PC-3 (cell line): ENCODE measurements at regions not wholly inside any gene's neighbourhood (a gene's known extent, or its start where the extent isn't known, plus 50 kb on each side); places are given as distances from the start of the nearest gene placed in this dataset.

ENCODE experiments used
- ATAC-seq: fragments of 200-7000 bp; cut with Tn5 transposase; 2 replicates; pipeline ENCODE4 v1.9.1; 2020; ENCODE audit warnings: mild to moderate bottlenecking, moderate library complexity
- BruUV-seq: library from RNA; stranded (reverse); fragments of 400-500 nt; replicated peaks from 2 replicates; lab custom pipeline; 2021; lab: Mats Ljungman, UMichigan
- CTCF ChIA-PET: fragments of 300-600 bp; sonication (Branson Sonifier 250); formaldehyde crosslinking; loops from one replicate; lab custom pipeline; 2022; ENCODE audit warnings: antibody characterized with exemption; lab: Charles Lee
- POLR2A ChIA-PET: fragments of 300-600 bp; sonication (Branson Sonifier 250); formaldehyde crosslinking; loops from one replicate; lab custom pipeline; 2022; ENCODE audit warnings: antibody characterized with exemption; ENCODE audit not compliant: unreplicated experiment; lab: Charles Lee
- DNase-seq: peaks from one replicate; pipeline ENCODE4 v3.0.0-alpha.2; 2015
- H2AFZ ChIP-seq: fragments of 300-600 bp; sonication (generic); 2 replicates; pipeline ENCODE4 v1.6.0; 2016; ENCODE audit warnings: antibody characterized with exemption, low read length
- H3F3A ChIP-seq: fragments of 300-600 bp; sonication (generic); one replicate; pipeline ENCODE4 v1.6.0; 2017; ENCODE audit warnings: antibody characterized with exemption, low read length, control low read depth, mild to moderate bottlenecking; ENCODE audit not compliant: unreplicated experiment
- H3K27ac ChIP-seq: fragments of 300-600 bp; sonication (generic); 2 replicates; pipeline ENCODE4 v1.5.1; 2016; ENCODE audit warnings: mild to moderate bottlenecking, low read length
- H3K27me3 ChIP-seq: fragments of 300-600 bp; sonication (generic); 2 replicates; pipeline ENCODE4 v1.6.1; 2016; ENCODE audit warnings: low read length, mixed read lengths
- H3K36me3 ChIP-seq: fragments of 300-600 bp; sonication (generic); 2 replicates; pipeline ENCODE4 v1.6.1; 2016; ENCODE audit warnings: low read depth, mixed run types, low read length, mixed read lengths
- H3K4me1 ChIP-seq: fragments of 300-600 bp; sonication (generic); 2 replicates; pipeline ENCODE4 v1.5.1; 2016; ENCODE audit warnings: low read length; ENCODE audit not compliant: insufficient read depth
- H3K4me2 ChIP-seq: fragments of 300-600 bp; sonication (generic); 2 replicates; pipeline ENCODE4 v1.6.0; 2016; ENCODE audit warnings: low read length
- H3K4me3 ChIP-seq: fragments of 300-600 bp; sonication (generic); 2 replicates; pipeline ENCODE4 v1.5.1; 2016; ENCODE audit warnings: mild to moderate bottlenecking, low read length, mixed read lengths
- H3K79me2 ChIP-seq: fragments of 300-600 bp; sonication (generic); 2 replicates; pipeline ENCODE4 v1.6.1; 2017; ENCODE audit warnings: low read length, mixed read lengths
- H3K9ac ChIP-seq: fragments of 300-600 bp; sonication (generic); 2 replicates; pipeline ENCODE4 v1.6.0; 2016; ENCODE audit warnings: mild to moderate bottlenecking, low read length
- H3K9me2 ChIP-seq: fragments of 300-600 bp; sonication (generic); replicated peaks from 2 replicates; pipeline ENCODE4 v1.6.1; 2016; ENCODE audit warnings: mixed run types, low read length, mixed read lengths
- H3K9me3 ChIP-seq: fragments of 300-600 bp; sonication (generic); 2 replicates; pipeline ENCODE4 v1.6.1; 2016; ENCODE audit warnings: low read length, mixed read lengths
- H4K20me1 ChIP-seq: fragments of 300-600 bp; sonication (generic); 2 replicates; pipeline ENCODE4 v1.6.1; 2016; ENCODE audit warnings: low read length, mixed read lengths
- CTCF ChIP-seq: fragments of 300-600 bp; sonication (generic); conservative IDR thresholded peaks from 2 replicates; pipeline ENCODE4 v1.5.1; 2017; ENCODE audit warnings: antibody characterized with exemption, low read depth, mild to moderate bottlenecking, low read length
- EZH2 ChIP-seq: fragments of 300-600 bp; sonication (generic); IDR thresholded peaks from one replicate; pipeline ENCODE4 v1.6.1; 2017; ENCODE audit warnings: antibody characterized with exemption, mild to moderate bottlenecking, low read length; ENCODE audit not compliant: unreplicated experiment
- EZH2phosphoT487 ChIP-seq: fragments of 300-600 bp; sonication (generic); IDR thresholded peaks from 2 replicates; pipeline ENCODE4 v1.6.1; 2018; ENCODE audit warnings: mild to moderate bottlenecking, antibody characterized with exemption, low read length, borderline replicate concordance
- intact Hi-C: fragments of 100-400 bp; cut with micrococcal nuclease; formaldehyde crosslinking; loops from 2 replicates; pipeline ENCODE4 v1.9.0; 2023

DNA sequence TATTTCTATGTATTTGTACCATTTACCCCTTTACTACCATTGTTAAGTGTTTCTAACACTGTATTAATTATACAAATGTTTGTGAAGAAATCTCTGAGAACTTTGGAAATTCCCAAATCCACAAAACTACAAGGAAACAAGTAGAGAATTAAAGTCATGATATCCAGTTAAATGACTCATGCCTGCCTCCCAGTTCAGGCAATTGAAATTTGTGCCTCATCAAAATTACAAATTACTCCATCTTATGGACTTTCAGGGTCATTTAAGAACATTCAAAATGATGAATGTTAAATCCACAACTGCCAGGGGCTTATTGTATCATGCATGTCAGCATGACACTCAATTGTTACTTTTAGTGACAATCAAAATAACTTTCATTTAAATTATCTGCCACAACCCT lies 282.4 kb downstream of the ZNF326 start:
- ATAC-seq = no peak
- POLR2A ChIA-PET = no interaction called here
- H3K79me2 ChIP-seq = no peaks in the 10 kb centered on the region
- no peaks in the 10 kb centered on the region for H3K36me3 ChIP-seq
- no peaks in the 10 kb centered on the region for H3F3A ChIP-seq
- no peaks in the 10 kb centered on the region for H3K4me1 ChIP-seq
- H3K9me2 ChIP-seq = no peaks in the 10 kb centered on the region
- H3K27ac ChIP-seq = no peak overlapping the region
- BruUV-seq = no TSS peak
- intact Hi-C loops = no loop called here
- H3K4me2 ChIP-seq = no peak overlapping the region
- H3K4me3 ChIP-seq = no peak overlapping the region
- no peak for DNase-seq
- no peaks in the 10 kb centered on the region for H4K20me1 ChIP-seq
- no peaks in the 10 kb centered on the region for H3K9me3 ChIP-seq
- H2AFZ ChIP-seq = no peak overlapping the region
- CTCF ChIA-PET = no interaction called here
- TF ChIP-seq EZH2 (no peak), EZH2phosphoT487 (no peak), CTCF (no peak)
- peaks cover 22% of the 10 kb centered on the region; the same call in 1 of the 2 replicates for H3K27me3 ChIP-seq
- H3K9ac ChIP-seq = no peak overlapping the region

DNA sequence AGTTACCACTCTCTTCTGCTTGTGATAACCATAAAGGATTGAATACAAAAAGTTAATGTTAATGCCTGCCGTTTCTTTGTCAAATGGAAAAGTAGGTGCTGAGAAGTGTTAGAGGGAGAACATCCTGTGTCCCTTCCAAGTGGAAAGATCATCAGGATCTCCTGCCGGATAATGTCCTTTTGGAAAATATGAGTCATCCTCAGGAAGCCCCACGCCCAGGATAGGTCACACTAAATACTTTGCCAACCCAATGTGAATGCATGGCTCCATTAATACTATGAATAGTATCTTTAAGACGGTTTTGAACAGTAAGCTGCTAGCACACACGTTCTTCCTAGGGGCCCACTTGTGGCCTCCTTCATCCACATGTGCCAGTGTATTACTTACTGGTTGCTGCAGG lies 279.5 kb downstream of the ZNF326 start:
- no peak overlapping the region for H2AFZ ChIP-seq
- H3K9me2 ChIP-seq = no peaks in the 10 kb centered on the region
- no peak overlapping the region for H3K4me3 ChIP-seq
- H3K27me3 ChIP-seq = peaks cover 22% of the 10 kb centered on the region; the same call in 1 of the 2 replicates
- BruUV-seq = no TSS peak
- no peaks in the 10 kb centered on the region for H3K79me2 ChIP-seq
- no peak overlapping the region for H3K4me2 ChIP-seq
- H4K20me1 ChIP-seq = no peaks in the 10 kb centered on the region
- ChIA-PET CTCF (no interaction called here), POLR2A (no interaction called here)
- no peaks in the 10 kb centered on the region for H3F3A ChIP-seq
- TF ChIP-seq EZH2 (no peak), CTCF (no peak), EZH2phosphoT487 (no peak)
- H3K9me3 ChIP-seq = no peaks in the 10 kb centered on the region
- H3K36me3 ChIP-seq = no peaks in the 10 kb centered on the region
- peak; percentile 18 for DNase-seq
- ATAC-seq = no peak
- intact Hi-C loops = no loop called here
- H3K27ac ChIP-seq = no peak overlapping the region
- H3K4me1 ChIP-seq = no peaks in the 10 kb centered on the region
- no peak overlapping the region for H3K9ac ChIP-seq

DNA sequence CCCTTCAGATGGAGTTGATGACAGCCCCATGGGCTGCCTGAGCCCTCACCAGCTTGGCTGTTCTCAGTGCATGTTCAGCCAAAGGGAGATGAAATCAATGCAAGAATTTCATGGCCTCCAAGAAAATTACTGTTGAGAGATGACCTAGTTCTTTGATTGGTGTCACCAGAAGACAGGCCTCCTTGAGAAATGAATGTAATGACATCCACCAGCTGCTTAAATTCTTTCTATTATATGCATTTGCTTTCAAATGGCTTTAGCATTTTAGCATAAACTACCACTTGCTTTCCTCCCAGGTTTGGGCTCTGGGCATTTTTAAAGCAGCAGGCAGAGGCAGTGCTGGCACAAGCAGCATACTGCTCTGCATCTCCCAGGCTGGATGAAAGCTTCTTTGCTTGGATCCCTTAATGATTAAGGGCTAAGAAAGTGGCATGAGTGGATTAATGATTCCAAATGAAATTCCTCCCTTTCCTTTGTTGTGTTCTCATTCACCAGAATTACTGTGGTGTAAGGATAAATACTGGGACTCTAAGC lies 278.4 kb downstream of the ZNF326 start:
- Histone ChIP-seq H3K9me3 (no peaks in the 10 kb centered on the region), H3F3A (no peaks in the 10 kb centered on the region), H3K4me2 (no peak overlapping the region), H2AFZ (no peak overlapping the region), H3K27ac (no peak overlapping the region), H3K4me1 (no peaks in the 10 kb centered on the region), H3K79me2 (no peaks in the 10 kb centered on the region), H3K27me3 (peaks cover 25% of the 10 kb centered on the region; the same call in 1 of the 2 replicates), H3K9ac (no peak overlapping the region), H3K9me2 (no peaks in the 10 kb centered on the region), H4K20me1 (no peaks in the 10 kb centered on the region), H3K4me3 (no peak overlapping the region), H3K36me3 (no peaks in the 10 kb centered on the region)
- intact Hi-C loops = no loop called here
- no TSS peak for BruUV-seq
- CTCF ChIA-PET = no interaction called here
- ATAC-seq = no peak
- DNase-seq = no peak
- POLR2A ChIA-PET = no interaction called here
- no peak for TF ChIP-seq CTCF
- no peak for TF ChIP-seq EZH2phosphoT487
- TF ChIP-seq EZH2 = no peak
